HL-60 (cell line): ENCODE measurements at regions not wholly inside any gene's neighbourhood (a gene's known extent, or its start where the extent isn't known, plus 50 kb on each side); places are given as distances from the start of the nearest gene placed in this dataset.

Source experiments
- DNase-seq, 2 experiments: peaks; one replicate each; pipeline ENCODE4 v3.0.0-alpha.2; 2010 to 2020; ENCODE audit warnings: low read depth in 1 of 2, low spot score in 1 of 2
- H3K27ac ChIP-seq: fragments of 250-450 bp; sonication (Bioruptor Pico); replicated peaks from 2 replicates; pipeline ENCODE4 v1.5.1; 2020; ENCODE audit warnings: mild to moderate bottlenecking, moderate library complexity
- H3K27me3 ChIP-seq: fragments of 250-450 bp; sonication (Bioruptor Pico); 2 replicates; pipeline ENCODE4 v1.5.1; 2021; ENCODE audit warnings: mild to moderate bottlenecking, moderate library complexity; ENCODE audit not compliant: insufficient read depth, poor library complexity, severe bottlenecking
- H3K4me3 ChIP-seq: replicated peaks from 2 replicates; pipeline ENCODE4 v1.5.1; 2011; ENCODE audit warnings: mild to moderate bottlenecking, control low read depth, low read length; ENCODE audit not compliant: insufficient read depth
- CTCF ChIP-seq: IDR thresholded peaks from one replicate; pipeline ENCODE4 v1.5.1; 2011; ENCODE audit warnings: low read length, control low read depth, inconsistent platforms; ENCODE audit not compliant: insufficient read depth
- GABPA ChIP-seq: IDR thresholded peaks from 2 replicates; pipeline ENCODE4 v1.6.1; 2012; ENCODE audit warnings: low read depth
- POLR2AphosphoS5 ChIP-seq: IDR thresholded peaks from 2 replicates; pipeline ENCODE4 v1.6.1; 2012; ENCODE audit warnings: low read depth
- REST ChIP-seq: IDR thresholded peaks from 2 replicates; pipeline ENCODE4 v1.6.1; 2012; ENCODE audit warnings: low read depth; ENCODE audit not compliant: insufficient replicate concordance
- SPI1 ChIP-seq: IDR thresholded peaks from 2 replicates; pipeline ENCODE4 v1.6.1; 2012; ENCODE audit warnings: low read depth, mild to moderate bottlenecking, borderline replicate concordance

GRCh38 chr14:48107646-48108045, 432.2 kb upstream of the MDGA2 start:
- Histone ChIP-seq H3K4me3 (no peak overlapping the region), H3K27ac (no peak overlapping the region), H3K27me3 (no peaks in the 10 kb centered on the region)
- TF ChIP-seq POLR2AphosphoS5 (no peak), GABPA (no peak), CTCF (no peak), REST (no peak), SPI1 (no peak)
- DNase-seq = no peak

GRCh38 chr14:48096897-48097296, 421.5 kb upstream of the MDGA2 start:
- DNase-seq = no peak
- Histone ChIP-seq H3K27me3 (no peaks in the 10 kb centered on the region), H3K27ac (no peak overlapping the region), H3K4me3 (no peak overlapping the region)
- TF ChIP-seq CTCF (no peak), GABPA (no peak), POLR2AphosphoS5 (no peak), REST (no peak), SPI1 (no peak)

- no peaks in the 10 kb centered on the region for H3K27me3 ChIP-seq
- TF ChIP-seq REST (no peak), CTCF (no peak)
- no peak overlapping the region for H3K4me3 ChIP-seq
- no peak overlapping the region for H3K27ac ChIP-seq
- DNase-seq = no peak
Measured at GRCh38 chr14:48086516-48086915, 411.1 kb upstream of the MDGA2 start.
